HG02588 (cell line): ENCODE measurements at regions not wholly inside any gene's neighbourhood (a gene's known extent, or its start where the extent isn't known, plus 50 kb on each side); places are given as distances from the start of the nearest gene placed in this dataset.

ENCODE experiments used
- ATAC-seq: cut with Tn5 transposase; IDR thresholded peaks from one replicate; pipeline ENCODE4 v1.9.1; 2021; ENCODE audit warnings: mild to moderate bottlenecking, moderate library complexity; ENCODE audit not compliant: unreplicated experiment

DNA sequence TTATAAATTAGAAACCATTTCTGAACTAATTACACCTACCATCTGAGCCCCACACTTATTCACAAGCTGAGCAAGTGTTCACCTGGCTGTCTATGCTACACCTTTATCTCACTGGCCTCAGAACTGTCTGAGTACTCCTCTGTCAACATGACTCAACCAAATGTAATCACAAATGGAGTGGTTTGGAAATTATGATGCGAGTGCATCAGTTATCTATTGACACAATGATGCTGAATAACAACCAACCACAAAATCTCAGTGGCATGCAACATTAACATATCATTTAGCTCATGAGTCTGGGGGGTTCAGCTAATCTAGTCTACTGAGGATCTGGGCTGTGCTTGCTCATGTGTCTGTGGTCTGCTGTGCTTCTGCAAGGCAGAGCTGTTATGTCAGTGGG, 184.2 kb upstream of the NXPH2 start:
- ATAC-seq = no peak

DNA sequence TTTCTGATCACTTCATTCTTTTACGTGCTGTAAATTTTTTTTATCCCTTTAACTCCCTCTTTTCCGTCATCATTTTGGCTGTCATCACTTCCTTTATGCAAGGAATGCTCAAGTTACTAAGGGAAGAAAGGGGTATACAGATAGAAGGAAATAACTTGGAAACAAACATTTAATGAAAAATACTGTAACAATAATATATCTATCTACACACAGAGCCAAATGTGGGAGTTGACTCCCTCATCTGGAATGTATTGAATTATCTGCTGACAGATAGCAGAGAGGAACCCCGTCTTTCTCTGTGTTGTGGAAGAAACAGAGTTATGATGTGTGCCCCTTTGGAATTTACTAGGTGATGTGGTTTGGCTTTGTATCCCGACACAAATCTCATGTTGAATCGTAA, 182.5 kb upstream of the NXPH2 start:
- no peak for ATAC-seq

DNA sequence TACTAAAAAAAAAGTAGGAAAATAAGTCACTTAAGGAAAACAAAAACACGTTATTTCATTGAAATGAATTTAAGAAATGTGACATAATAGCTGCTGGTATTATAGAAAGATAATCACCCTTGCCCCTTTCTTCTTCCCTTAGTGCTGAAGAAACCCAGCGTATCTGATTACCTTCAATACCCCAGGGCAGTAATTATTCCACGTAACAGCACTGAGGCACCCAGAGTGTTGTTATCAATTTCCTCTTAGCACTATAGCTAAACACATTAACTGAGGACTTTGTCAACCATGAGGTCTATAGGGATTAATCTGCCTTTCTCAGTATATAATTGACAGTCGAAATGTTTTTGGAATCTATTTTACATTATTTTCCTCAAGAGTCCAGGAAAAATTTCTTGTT, 180.0 kb upstream of the NXPH2 start:
- no peak for ATAC-seq

- no peak for ATAC-seq
These were observed 178.8 kb upstream of the NXPH2 start for GRCh38 chr2:138959031-138959430.

- no peak for ATAC-seq
These were observed 175.9 kb upstream of the NXPH2 start for GRCh38 chr2:138956116-138956515.

GRCh38 chr2:138950486-138950885, 170.3 kb upstream of the NXPH2 start:
- ATAC-seq = no peak

GRCh38 chr2:138949517-138949916, 169.3 kb upstream of the NXPH2 start:
- no peak for ATAC-seq

GRCh38 chr2:138948070-138948539, 167.9 kb upstream of the NXPH2 start:
- ATAC-seq = peak; percentile 82

DNA sequence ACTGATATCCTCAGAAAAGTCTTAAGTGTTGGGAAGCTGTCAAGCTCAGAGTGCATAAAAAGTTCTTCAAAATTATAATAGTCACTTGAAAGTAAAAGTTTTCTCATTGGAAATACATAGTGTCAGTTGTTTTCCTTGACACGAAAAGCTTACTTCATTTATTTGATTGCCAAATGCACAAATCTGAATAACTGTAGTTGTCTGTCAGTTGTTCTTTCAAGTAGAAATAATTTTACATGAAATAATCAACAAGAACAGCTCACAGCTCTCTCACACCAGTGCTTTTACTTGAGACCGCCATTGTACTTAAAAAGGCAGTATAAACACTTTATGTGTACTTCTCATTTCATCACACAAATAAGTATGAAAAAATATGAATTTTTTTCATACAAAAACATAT, 163.3 kb upstream of the NXPH2 start:
- ATAC-seq = no peak

- no peak for ATAC-seq
These were observed 162.3 kb upstream of the NXPH2 start for GRCh38 chr2:138942466-138942865.

- no peak for ATAC-seq
These were observed 151.4 kb upstream of the NXPH2 start for GRCh38 chr2:138931284-138932256.

- ATAC-seq = no peak
These were observed 150.4 kb upstream of the NXPH2 start for GRCh38 chr2:138930571-138930970.

DNA sequence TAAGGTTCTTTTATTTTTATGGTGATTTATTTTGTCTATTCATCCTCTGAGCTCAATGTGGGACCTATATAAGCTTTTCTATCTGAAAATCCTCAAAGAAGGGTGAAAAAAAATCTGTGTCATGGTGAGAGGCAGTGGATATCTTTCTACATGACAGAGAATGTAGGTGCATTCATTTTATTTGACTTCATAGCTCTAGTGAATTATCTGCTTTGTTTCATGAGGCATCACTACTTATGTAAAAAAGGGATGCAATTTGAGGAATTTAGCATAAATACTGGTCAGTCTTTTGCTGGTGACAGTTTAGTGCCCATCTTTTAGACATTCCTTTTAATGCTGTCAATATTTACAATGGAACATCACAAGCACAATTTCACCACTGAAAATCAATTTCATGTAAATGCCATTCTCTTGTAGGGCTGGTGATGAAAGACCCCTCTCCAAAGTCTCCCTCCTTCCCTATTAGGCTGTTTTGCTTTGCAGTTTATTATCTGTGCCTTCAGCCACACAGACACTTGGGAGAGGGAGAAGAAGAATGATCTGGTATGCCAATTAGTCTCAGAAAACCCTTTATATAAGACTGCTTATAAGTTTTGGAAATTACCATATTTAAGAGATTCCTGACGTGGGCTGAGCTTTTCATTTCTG, 148.3 kb upstream of the NXPH2 start:
- no peak for ATAC-seq

- ATAC-seq = no peak
These were observed 142.9 kb upstream of the NXPH2 start for GRCh38 chr2:138922973-138923563.

DNA sequence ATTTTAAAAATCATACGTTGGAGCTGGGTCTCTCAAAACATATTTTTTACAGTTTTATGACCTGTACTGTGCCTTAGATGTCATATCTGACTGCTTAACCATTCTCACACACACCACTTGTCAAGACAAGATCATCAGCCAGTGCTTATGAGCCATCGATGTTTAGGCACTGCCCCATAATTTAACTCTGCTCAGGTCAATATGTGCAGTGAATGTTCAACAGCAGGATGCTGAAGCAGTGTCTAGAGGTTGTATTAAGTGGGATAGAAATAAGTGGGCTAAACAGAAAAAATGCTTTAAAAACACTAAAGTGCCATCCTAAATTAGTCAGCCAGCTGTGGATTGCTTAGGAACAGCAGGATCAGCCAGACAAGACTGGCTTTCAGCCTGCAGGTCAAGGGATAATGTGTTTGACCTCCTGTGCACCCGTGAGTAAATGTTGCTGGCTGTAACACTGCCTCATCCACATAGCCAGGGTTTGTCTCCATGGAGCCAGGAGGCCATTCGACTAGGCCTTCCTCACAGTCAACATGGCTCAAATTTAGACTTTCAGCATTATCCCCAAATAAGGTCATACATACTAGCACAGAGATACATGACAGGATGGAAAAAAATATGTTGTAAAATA, 139.0 kb upstream of the NXPH2 start:
- no peak for ATAC-seq

GRCh38 chr2:138910427-138910826, 130.2 kb upstream of the NXPH2 start:
- no peak for ATAC-seq

GRCh38 chr2:138906549-138906948, 126.4 kb upstream of the NXPH2 start:
- no peak for ATAC-seq

DNA sequence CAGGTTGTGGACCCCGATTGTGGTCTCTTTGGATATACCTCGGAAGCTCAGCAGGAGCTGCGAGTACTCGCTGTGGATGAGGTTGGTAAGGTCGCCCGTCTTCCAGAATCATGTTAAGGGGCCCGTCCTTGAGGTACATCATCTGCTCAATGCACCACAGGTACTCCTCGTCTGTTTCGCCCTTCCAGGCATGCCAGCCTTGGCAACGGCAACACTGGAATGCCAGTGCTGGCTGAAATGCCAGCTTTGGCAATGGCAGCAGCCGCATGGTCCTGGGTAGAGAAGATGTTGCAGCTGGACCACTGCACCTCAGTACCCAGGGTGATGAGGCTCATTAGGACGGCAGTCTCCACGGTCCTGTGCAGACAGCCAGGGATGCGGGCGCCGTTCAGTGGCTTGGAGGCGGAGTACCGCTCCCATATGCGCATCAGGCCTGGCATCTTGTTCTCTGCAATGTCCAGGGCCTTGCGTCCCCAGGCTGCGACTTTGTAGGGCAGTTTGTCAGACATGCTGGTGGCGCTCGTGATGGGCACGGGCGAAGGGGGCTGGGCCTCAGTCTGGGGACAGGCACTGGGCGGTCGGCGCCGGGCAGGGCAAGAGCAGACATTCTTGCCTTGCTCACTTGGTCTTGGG, 122.2 kb upstream of the NXPH2 start:
- no peak for ATAC-seq

DNA sequence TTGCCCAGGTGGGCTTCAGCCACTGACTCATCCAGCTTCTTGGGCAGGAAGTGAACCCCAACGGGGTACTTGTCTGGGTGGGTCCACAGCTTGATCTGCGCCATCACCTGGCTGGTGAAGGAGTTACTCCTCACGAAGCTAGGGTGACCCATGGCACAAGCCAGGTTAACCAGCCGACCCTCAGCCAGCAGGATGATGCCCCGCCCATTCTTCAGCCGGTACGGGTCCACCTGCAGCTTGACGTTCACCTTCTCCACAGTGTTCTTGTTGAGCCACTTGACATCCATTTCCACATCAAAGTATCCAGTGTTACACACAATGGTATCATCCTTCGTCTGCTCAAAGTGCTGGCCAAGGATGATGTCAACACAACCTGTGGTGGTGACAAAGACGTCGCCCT, 121.3 kb upstream of the NXPH2 start:
- ATAC-seq = no peak

DNA sequence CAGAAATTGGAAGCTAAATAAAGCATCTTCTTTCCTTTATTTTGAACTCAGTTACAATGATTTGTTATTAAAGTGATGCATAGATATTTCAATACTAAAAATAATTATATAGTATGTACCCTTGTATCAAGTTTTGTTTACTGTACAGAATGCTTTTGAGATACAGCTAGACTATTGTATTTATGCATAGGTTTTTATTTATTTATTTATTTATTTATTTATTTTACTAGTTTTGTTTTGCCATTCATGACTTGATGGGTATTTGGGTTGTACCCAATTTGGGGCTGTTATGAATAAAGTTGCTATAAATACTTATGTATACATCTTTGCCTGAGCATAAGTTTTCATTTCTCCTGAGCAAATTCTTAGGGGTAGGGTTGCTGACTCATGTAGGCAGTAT, 118.7 kb upstream of the NXPH2 start:
- ATAC-seq = no peak

DNA sequence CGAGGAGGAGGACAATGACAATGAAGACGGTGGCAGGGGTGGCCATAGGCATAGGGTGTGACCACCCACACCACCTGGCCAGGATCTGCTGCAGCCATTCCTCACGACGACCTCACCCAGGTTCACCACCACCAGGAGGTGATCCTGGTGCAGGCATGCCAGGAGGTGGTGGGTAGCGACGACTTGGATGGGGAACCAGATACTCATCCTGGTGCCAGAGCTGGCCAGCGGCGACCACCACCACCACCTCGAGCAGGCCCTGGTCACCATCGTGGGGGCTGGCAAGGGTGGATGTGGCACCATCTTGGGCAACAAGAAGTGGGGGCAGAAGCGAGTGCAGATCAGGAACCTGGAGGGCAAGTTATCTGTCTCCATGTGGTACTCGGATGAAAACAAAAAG, 117.1 kb upstream of the NXPH2 start:
- ATAC-seq = no peak
